ENCODE measurements at regions not wholly inside any gene's neighbourhood (a gene's known extent, or its start where the extent isn't known, plus 50 kb on each side); places are given as distances from the start of the nearest gene placed in this dataset.

DNA sequence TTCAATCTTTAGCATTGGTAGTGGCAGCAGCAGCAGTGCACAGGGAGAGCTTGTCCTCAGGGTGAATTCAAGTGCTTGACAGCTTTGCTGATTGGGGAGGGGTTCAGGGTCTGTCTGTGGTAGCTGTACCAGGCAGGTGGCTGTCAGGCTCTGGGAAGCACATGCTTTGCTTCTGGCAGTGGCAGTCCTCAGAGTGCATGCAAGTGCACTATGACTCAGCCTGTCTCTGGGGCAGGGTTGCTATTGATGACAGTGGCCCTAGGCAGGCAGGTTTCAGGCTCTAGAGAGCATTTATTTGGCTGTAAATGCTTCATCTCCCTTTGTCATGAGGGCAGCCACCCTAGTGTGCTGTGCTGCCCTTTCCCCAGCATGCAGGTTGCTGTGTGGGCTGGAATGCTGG lies 251.9 kb upstream of the LRRC7 start:
- DNase-seq (ENCODE audit: low read depth in 2 of 2): no peak
- TF ChIP-seq, protein P1, sequence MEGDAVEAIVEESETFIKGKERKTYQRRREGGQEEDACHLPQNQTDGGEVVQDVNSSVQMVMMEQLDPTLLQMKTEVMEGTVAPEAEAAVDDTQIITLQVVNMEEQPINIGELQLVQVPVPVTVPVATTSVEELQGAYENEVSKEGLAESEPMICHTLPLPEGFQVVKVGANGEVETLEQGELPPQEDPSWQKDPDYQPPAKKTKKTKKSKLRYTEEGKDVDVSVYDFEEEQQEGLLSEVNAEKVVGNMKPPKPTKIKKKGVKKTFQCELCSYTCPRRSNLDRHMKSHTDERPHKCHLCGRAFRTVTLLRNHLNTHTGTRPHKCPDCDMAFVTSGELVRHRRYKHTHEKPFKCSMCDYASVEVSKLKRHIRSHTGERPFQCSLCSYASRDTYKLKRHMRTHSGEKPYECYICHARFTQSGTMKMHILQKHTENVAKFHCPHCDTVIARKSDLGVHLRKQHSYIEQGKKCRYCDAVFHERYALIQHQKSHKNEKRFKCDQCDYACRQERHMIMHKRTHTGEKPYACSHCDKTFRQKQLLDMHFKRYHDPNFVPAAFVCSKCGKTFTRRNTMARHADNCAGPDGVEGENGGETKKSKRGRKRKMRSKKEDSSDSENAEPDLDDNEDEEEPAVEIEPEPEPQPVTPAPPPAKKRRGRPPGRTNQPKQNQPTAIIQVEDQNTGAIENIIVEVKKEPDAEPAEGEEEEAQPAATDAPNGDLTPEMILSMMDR (IDR thresholded peaks at IDR 0.05; ENCODE audit: low read depth, low read length): no peak
- no peak overlapping the region for H3K4me3 ChIP-seq (replicated peaks in 1 of 2; ENCODE audit: low read depth in 2 of 2, low read length in 2 of 2)

DNA sequence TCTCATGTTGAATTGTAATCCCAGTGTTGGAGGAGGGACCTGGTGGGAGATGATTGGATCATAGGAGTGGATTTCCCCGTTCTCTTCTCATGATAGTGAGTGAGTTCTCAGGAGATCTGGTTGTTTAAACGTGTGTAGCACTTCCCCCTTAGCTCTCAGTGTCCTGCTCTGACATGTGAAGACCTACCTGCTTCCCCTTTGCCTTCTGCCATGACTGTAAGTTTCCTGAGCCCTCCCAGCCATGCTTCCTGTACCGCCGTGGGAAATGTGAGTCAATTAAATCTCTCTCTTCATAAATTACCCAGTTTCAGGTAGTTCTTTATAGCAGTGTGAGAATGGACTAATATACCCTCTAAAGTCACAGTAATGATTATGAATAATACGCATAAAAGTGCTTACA lies 248.4 kb upstream of the LRRC7 start:
- DNase-seq (ENCODE audit: low read depth in 2 of 2): no peak
- no peak overlapping the region for H3K4me3 ChIP-seq (replicated peaks in 1 of 2; ENCODE audit: low read depth in 2 of 2, low read length in 2 of 2)
- TF ChIP-seq, protein P1 (IDR thresholded peaks at IDR 0.05; ENCODE audit: low read depth, low read length): no peak

DNA sequence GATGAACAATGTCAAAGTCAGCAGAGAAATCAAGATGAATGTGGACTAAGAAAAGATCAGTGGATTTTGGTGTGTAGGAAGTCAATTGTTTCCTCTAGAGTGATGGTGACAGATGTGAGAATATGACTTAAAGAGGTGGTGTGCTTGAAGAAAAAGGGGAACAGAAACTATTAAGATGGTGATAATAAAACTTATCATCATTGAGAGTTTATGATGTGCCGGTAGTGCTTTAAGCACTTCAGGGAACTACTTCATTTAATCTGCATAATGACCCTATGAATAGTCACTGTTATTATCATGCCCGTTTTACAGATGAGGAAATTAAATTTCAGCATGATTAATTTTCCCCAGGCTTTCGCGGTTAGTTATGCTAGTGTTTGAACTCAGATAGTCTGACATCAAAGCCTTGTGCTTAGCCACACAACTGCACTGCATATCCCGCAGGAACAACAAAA lies 246.9 kb upstream of the LRRC7 start:
- TF ChIP-seq, protein P1 (IDR thresholded peaks at IDR 0.05; ENCODE audit: low read depth, low read length): no peak
- no peak overlapping the region for H3K4me3 ChIP-seq (replicated peaks in 1 of 2; ENCODE audit: low read depth in 2 of 2, low read length in 2 of 2)
- DNase-seq (ENCODE audit: low read depth in 2 of 2): no peak

DNA sequence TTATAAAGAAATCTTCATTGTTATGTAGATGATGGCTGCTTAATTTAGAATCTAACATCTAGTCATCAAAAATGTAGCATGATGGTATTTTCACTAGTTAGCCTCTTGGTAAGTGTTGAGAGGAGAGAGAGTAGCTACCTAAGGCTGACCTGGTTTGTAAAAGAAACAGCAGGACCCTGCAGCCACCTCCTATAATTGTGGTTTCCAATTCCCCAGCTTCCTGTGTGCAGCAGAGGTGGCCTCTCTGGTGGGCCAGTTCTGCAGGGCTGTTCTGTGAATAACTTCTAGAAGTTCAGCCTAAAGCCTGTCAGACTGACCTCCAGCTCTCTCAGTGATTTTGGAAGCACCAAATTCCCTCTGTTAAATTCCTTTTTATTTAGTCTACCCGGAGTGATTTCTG lies 246.4 kb upstream of the LRRC7 start:
- TF ChIP-seq, protein P1 (IDR thresholded peaks at IDR 0.05; ENCODE audit: low read depth, low read length): no peak
- no peak for DNase-seq (ENCODE audit: low read depth in 2 of 2)
- no peak overlapping the region for H3K4me3 ChIP-seq (replicated peaks in 1 of 2; ENCODE audit: low read depth in 2 of 2, low read length in 2 of 2)

DNA sequence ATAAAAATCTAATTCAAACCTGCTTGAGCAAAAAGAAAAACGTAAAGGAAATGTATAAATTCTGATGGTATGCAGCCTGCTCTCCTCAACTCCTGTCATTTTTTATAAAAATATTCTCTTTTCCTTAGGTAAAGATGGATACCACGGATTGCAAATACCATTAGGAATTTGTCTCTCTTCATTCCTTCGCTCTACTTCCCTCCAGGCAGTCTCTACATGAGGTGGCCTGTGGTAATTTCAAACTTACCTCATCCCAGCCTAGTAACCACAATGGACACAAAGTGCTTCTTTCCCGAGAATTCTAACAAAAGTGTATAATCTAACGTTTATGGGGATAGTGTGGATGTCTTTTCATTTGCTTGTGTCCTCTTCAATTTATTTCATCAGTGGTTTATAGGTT lies 239.5 kb upstream of the LRRC7 start:
- H3K4me3 ChIP-seq (replicated peaks in 1 of 2; ENCODE audit: low read depth in 2 of 2, low read length in 2 of 2): no peak overlapping the region
- DNase-seq (ENCODE audit: low read depth in 2 of 2): no peak
- TF ChIP-seq, protein P1 (IDR thresholded peaks at IDR 0.05; ENCODE audit: low read depth, low read length): no peak

DNA sequence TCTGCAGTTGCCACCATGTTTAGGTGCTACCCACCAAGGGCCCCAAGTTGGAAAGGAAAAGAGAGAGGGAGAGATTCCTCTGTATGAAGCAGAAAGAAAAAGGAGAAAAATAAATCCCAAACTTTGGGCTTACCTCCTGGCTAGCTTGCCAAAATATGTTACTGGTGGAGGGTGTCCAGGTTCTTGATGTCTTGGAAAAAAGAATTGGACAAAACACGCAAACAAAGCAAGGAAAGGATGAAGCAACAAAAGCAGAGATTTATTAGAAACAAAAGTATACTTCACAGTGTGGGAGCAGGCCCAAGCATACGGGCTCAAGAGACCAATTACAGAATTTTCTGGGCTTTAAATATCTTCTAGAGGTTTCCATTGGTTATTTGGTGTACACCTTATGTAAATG lies 204.5 kb upstream of the LRRC7 start:
- TF ChIP-seq, protein P1 (IDR thresholded peaks at IDR 0.05; ENCODE audit: low read depth, low read length): no peak
- no peak for DNase-seq (ENCODE audit: low read depth in 2 of 2)
- H3K4me3 ChIP-seq (replicated peaks in 1 of 2; ENCODE audit: low read depth in 2 of 2, low read length in 2 of 2): no peak overlapping the region

DNA sequence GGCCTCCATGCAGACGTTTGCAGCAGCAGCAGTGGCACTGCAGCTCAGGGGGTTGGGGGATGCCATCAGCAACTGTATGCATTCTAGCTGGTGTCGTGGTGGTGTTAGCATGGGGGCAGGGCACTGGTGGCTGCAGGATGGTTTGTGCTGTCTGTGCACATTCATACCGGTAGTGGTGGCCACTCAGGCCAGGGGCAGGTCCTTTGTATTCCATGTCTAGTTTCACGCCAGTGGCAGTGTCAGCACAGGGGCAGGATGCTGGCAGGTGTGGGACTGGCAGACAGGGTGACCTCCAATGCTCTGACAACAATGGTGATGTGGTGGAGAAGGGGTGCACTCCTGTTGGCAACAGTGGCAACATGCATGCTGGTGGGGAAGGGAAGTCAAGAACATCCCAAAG lies 194.2 kb upstream of the LRRC7 start:
- no peak for DNase-seq (ENCODE audit: low read depth in 2 of 2)
- TF ChIP-seq, protein P1 (IDR thresholded peaks at IDR 0.05; ENCODE audit: low read depth, low read length): no peak
- H3K4me3 ChIP-seq (replicated peaks in 1 of 2; ENCODE audit: low read depth in 2 of 2, low read length in 2 of 2): no peak overlapping the region

Data from cardiac fibroblast (primary cell).